A549 (cell line): ENCODE measurements at regions not wholly inside any gene's neighbourhood (a gene's known extent, or its start where the extent isn't known, plus 50 kb on each side); places are given as distances from the start of the nearest gene placed in this dataset.

ENCODE experiments used
- BHLHE40 ChIP-seq: IDR thresholded peaks from 2 replicates; pipeline ENCODE4 v1.6.1; 2012; ENCODE audit warnings: low read depth, low read length, inconsistent platforms
- CTCF ChIP-seq: fragments of >200 bp; sonication (Bioruptor Twin); formaldehyde crosslinking; IDR thresholded peaks from 3 replicates; pipeline ENCODE4 v1.5.1; 2016
- EP300 ChIP-seq, 2 experiments: fragments of >200 bp; sonication (Bioruptor Twin); formaldehyde crosslinking; IDR thresholded peaks; 2 replicates in 1 of 2; 3 replicates in 1 of 2; pipeline ENCODE4 v1.6.1; 2016 to 2017
- POLR2A ChIP-seq: IDR thresholded peaks from 2 replicates; pipeline ENCODE4 v1.6.1; 2012; ENCODE audit warnings: mild to moderate bottlenecking, low read length

GRCh38 chr12:105745811-105746210 lies 392.9 kb downstream of the NUAK1 start:
- TF ChIP-seq CTCF = no peak
- no peak for TF ChIP-seq EP300 (IDR thresholded peaks at IDR 0.05)
- no peak for TF ChIP-seq BHLHE40
- no peak for TF ChIP-seq POLR2A
